HEK293 (cell line): ENCODE measurements at regions not wholly inside any gene's neighbourhood (a gene's known extent, or its start where the extent isn't known, plus 50 kb on each side); places are given as distances from the start of the nearest gene placed in this dataset.

Experiments used
- GLI4 ChIP-seq: fragments of 450-650 bp; formaldehyde crosslinking; IDR thresholded peaks from 2 replicates; pipeline ENCODE4 v1.5.1; 2016; ENCODE audit warnings: missing biosample characterization, missing genetic modification characterization
- MYNN ChIP-seq: fragments of 450-650 bp; formaldehyde crosslinking; IDR thresholded peaks from 2 replicates; pipeline ENCODE4 v1.5.1; 2016; ENCODE audit warnings: missing biosample characterization, missing genetic modification characterization, borderline replicate concordance
- ZNF157 ChIP-seq: fragments of 450-650 bp; formaldehyde crosslinking; IDR thresholded peaks from 2 replicates; pipeline ENCODE4 v1.5.1; 2016; ENCODE audit warnings: missing biosample characterization, missing genetic modification characterization
- ZNF292 ChIP-seq: fragments of 450-650 bp; formaldehyde crosslinking; IDR thresholded peaks from 2 replicates; pipeline ENCODE4 v1.5.1; 2016; ENCODE audit warnings: low read depth, missing biosample characterization, missing genetic modification characterization, borderline replicate concordance
- ZNF654 ChIP-seq: fragments of 450-650 bp; formaldehyde crosslinking; IDR thresholded peaks from 2 replicates; pipeline ENCODE4 v1.5.1; 2016; ENCODE audit warnings: low read depth, missing biosample characterization, missing genetic modification characterization
- ZNF677 ChIP-seq: fragments of 450-650 bp; IDR thresholded peaks from 2 replicates; pipeline ENCODE4 v1.5.0; 2018; ENCODE audit warnings: missing biosample characterization, mild to moderate bottlenecking, missing genetic modification characterization, moderate library complexity
- TF ChIP-seq, protein P1 (sequence below): fragments of 450-650 bp; IDR thresholded peaks from 2 replicates; pipeline ENCODE4 v1.5.1; 2018; ENCODE audit warnings: missing biosample characterization, mild to moderate bottlenecking, missing genetic modification characterization
- TF ChIP-seq, protein P2 (sequence below): fragments of 450-650 bp; formaldehyde crosslinking; IDR thresholded peaks from 2 replicates; pipeline ENCODE4 v1.5.1; 2016; ENCODE audit warnings: missing biosample characterization, missing genetic modification characterization
- TF ChIP-seq, protein P3 (sequence below): sonication (generic); formaldehyde crosslinking; IDR thresholded peaks from 2 replicates; pipeline ENCODE4 v1.8.1; 2022; ENCODE audit warnings: mild to moderate bottlenecking, moderate library complexity, missing genetic modification reagents
- TF ChIP-seq, protein P4 (sequence below): fragments of 450-650 bp; formaldehyde crosslinking; conservative IDR thresholded peaks from 2 replicates; pipeline ENCODE4 v1.5.1; 2016; ENCODE audit warnings: low read depth, missing biosample characterization, missing genetic modification characterization

DNA sequence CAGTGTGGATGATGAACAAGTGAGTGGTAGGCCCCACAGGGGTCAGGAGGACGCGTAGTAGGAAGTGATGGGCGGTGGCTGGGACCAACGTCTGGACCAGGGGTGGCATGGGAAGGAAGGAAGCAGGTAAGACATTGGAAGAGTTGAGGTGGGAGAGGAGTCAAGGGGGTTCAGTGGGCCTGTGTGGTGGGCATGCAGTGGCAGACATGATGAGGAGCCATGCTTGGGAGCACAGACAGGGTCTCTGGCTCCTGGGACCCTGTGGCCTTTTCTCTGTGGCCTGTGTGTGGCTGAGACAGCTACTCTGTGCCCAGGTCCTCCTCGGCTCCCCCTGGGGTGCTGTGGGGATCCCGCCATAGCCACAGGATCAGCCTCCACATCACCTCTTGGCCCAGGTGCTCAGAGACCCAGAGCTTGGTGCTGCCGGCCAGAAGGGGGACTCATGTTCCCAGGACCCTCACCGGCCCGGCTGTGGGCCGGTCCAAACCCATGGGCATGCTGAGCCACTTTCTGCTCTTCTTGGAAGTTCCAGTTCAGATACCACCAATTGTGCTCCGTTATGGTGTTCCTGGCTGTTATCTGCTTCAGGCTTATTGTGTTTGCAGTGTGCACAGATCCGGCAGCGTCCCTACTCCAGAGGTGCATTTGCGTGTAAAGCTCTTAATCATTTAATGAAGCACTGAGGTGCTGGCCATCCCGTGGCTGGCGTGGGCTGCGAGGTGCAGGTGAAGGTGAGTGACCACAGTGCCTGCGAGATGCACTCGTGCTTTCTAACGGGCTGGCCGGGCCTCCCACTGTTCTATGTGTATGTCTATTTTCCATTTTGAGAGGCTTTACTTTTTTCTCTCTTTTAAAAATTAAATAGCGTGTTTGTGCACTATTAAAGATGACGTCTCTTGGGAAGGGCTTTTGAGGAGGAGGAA lies 147.9 kb downstream of the TEX29 start:
- no peak for TF ChIP-seq ZNF677 (tag by site-specific recombination)
- TF ChIP-seq, protein P1, sequence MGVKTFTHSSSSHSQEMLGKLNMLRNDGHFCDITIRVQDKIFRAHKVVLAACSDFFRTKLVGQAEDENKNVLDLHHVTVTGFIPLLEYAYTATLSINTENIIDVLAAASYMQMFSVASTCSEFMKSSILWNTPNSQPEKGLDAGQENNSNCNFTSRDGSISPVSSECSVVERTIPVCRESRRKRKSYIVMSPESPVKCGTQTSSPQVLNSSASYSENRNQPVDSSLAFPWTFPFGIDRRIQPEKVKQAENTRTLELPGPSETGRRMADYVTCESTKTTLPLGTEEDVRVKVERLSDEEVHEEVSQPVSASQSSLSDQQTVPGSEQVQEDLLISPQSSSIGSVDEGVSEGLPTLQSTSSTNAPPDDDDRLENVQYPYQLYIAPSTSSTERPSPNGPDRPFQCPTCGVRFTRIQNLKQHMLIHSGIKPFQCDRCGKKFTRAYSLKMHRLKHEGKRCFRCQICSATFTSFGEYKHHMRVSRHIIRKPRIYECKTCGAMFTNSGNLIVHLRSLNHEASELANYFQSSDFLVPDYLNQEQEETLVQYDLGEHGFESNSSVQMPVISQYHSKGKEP (tag by site-specific recombination): no peak
- TF ChIP-seq, protein P2, sequence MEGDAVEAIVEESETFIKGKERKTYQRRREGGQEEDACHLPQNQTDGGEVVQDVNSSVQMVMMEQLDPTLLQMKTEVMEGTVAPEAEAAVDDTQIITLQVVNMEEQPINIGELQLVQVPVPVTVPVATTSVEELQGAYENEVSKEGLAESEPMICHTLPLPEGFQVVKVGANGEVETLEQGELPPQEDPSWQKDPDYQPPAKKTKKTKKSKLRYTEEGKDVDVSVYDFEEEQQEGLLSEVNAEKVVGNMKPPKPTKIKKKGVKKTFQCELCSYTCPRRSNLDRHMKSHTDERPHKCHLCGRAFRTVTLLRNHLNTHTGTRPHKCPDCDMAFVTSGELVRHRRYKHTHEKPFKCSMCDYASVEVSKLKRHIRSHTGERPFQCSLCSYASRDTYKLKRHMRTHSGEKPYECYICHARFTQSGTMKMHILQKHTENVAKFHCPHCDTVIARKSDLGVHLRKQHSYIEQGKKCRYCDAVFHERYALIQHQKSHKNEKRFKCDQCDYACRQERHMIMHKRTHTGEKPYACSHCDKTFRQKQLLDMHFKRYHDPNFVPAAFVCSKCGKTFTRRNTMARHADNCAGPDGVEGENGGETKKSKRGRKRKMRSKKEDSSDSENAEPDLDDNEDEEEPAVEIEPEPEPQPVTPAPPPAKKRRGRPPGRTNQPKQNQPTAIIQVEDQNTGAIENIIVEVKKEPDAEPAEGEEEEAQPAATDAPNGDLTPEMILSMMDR: no peak
- TF ChIP-seq, protein P3, sequence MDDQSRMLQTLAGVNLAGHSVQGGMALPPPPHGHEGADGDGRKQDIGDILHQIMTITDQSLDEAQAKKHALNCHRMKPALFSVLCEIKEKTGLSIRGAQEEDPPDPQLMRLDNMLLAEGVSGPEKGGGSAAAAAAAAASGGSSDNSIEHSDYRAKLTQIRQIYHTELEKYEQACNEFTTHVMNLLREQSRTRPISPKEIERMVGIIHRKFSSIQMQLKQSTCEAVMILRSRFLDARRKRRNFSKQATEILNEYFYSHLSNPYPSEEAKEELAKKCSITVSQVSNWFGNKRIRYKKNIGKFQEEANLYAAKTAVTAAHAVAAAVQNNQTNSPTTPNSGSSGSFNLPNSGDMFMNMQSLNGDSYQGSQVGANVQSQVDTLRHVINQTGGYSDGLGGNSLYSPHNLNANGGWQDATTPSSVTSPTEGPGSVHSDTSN (CRISPR knock-in tag): no peak
- no peak for TF ChIP-seq ZNF157
- TF ChIP-seq, protein P4, sequence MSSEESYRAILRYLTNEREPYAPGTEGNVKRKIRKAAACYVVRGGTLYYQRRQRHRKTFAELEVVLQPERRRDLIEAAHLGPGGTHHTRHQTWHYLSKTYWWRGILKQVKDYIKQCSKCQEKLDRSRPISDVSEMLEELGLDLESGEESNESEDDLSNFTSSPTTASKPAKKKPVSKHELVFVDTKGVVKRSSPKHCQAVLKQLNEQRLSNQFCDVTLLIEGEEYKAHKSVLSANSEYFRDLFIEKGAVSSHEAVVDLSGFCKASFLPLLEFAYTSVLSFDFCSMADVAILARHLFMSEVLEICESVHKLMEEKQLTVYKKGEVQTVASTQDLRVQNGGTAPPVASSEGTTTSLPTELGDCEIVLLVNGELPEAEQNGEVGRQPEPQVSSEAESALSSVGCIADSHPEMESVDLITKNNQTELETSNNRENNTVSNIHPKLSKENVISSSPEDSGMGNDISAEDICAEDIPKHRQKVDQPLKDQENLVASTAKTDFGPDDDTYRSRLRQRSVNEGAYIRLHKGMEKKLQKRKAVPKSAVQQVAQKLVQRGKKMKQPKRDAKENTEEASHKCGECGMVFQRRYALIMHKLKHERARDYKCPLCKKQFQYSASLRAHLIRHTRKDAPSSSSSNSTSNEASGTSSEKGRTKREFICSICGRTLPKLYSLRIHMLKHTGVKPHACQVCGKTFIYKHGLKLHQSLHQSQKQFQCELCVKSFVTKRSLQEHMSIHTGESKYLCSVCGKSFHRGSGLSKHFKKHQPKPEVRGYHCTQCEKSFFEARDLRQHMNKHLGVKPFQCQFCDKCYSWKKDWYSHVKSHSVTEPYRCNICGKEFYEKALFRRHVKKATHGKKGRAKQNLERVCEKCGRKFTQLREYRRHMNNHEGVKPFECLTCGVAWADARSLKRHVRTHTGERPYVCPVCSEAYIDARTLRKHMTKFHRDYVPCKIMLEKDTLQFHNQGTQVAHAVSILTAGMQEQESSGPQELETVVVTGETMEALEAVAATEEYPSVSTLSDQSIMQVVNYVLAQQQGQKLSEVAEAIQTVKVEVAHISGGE (tag by site-specific recombination): no peak
- no peak for TF ChIP-seq MYNN (tag by site-specific recombination)
- no peak for TF ChIP-seq ZNF292 (tag by site-specific recombination)
- TF ChIP-seq GLI4 (tag by site-specific recombination): no peak
- no peak for TF ChIP-seq ZNF654
